GM18498 (cell line): ENCODE measurements at regions not wholly inside any gene's neighbourhood (a gene's known extent, or its start where the extent isn't known, plus 50 kb on each side); places are given as distances from the start of the nearest gene placed in this dataset.
"Not testable (repeated sequence)": the region's sequence is repeated elsewhere in the genome, so short reads cannot be mapped to it uniquely, and the experiment has no call there.

ENCODE experiments used
- ATAC-seq: cut with Tn5 transposase; IDR thresholded peaks from one replicate; pipeline ENCODE4 v1.9.1; 2021; ENCODE audit warnings: mild to moderate bottlenecking, moderate library complexity; ENCODE audit not compliant: unreplicated experiment

DNA sequence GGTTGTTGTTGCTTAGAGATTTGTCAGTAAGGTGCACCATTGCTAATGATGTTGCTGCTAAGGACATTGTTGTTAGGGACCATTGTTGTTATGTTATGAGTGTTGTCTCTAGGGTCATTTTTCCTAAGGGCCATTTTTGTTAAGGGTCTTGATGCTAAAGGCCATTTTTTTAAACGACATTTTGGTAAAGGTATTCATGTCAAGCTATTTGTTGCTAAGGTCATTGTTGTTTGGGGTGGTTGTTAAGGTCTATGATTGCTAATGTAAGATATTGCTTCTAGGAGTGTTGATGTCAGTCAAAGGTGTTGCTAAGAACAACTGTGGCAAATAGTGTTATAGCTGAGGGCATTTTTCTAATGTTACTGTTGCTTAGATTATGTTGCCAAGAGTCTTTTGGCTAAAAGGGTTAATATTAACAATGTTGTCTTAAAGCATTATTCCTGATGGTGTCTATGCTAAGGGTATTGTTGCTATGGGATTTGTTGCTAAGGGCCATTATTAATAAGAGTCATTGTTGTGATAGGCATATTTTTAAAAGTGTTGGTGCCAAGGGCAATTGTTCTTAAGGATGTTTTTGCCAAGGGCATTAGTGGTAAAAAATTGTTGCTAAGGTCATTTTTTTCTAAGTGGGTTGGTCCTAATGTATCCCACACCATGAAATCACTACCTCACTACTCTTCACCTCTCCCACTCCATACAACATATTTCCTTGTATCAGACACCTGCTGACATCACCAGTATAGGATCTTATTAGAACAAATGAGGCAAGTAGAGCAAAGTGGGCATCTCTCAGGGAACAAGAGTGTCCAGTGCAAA, 56.2 kb downstream of the SPATA31A6 start:
- ATAC-seq = not testable (repeated sequence)

DNA sequence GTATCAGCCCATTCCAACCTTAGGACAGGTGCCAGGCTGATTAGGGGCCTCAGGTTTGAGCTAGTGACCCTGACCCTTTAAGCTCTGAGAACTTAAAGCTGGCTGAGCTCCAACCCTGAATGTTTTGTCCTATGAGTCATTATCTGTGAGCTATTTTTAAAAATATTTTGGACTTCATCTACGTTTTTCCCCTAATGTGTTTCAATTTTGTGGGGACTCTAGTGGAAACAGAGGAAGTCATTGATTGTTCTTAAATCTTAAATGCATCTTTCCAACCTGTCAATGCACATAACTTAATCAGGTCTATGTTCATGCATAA, 56.8 kb downstream of the SPATA31A6 start:
- ATAC-seq = not testable (repeated sequence)

DNA sequence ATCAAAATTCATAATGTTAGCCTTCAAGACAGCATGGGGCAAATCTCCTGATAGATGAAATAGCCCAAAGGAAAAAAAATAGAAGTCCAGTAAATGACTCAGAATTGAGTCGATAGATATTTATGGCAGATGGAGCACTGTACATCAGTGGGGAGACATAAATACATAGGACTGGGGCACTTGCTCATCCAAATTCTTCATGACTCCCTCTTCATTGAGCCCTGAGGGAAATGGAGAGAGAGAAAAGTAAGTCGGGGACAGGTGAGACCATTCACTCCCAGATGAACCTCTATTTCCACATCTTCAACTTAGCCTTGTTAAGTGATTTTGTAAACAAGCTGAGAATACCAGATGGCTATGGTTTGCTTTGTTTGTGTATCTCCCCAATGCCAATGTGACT, 59.8 kb downstream of the SPATA31A6 start:
- ATAC-seq = not testable (repeated sequence)

DNA sequence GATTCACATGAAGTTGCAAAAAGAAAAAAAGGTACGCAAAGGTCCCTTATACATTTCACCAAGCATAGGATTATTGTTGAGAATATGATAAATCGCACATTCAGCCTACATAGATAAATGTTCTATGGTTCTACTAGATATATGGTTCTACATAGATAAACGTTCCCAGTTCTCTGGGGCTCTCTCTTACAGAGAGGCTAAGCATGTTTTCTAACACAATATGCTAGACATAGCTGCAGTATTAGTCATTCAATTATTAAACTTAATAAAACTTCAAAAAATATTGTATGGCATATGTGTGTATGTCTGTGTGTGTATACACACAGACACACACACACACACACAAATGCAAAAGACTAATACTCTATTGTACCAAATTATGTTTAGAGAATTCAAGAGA, 60.4 kb downstream of the SPATA31A6 start:
- ATAC-seq = not testable (repeated sequence)

DNA sequence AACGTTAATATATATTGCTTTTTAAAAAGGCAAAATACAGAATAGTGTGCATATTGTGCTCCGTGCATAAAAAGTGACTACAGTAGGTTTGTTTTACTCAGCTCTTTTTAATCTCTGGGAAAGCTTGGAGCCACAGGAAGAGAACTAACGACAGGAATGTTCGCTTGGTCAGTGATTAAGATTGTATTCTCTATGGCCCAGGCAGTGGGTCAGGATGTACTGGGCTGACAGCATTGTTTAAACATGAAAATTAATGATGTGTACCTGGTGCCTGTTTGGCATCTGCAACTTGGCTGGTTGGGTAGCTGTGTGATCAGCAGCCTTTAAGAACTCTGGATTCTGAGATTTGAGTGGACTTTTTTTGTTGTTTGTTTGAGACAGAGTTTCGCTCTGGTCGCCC, 85.3 kb downstream of the SPATA31A6 start:
- not testable (repeated sequence) for ATAC-seq

DNA sequence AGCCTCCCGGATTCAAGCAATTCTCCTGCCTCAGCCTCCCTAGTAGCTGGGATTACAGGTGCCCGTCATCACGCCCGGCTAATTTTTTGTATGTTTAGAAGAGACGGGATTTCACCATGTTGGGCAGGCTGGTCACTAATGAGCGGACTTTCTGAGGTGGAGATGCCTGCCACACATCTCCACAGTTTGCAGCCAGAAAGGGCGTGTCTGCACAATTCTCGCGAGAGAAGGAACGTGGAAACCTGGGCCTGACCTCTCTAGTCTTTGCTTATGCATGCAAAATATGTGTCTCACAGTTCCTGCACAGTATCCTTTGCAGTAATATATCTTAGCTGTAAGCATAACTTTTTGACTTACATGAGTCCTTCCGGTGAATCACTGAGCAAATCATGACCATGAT, 85.7 kb downstream of the SPATA31A6 start:
- ATAC-seq = not testable (repeated sequence)

GRCh38 chr9:42273191-42273590, 89.7 kb downstream of the SPATA31A6 start:
- ATAC-seq = not testable (repeated sequence)

DNA sequence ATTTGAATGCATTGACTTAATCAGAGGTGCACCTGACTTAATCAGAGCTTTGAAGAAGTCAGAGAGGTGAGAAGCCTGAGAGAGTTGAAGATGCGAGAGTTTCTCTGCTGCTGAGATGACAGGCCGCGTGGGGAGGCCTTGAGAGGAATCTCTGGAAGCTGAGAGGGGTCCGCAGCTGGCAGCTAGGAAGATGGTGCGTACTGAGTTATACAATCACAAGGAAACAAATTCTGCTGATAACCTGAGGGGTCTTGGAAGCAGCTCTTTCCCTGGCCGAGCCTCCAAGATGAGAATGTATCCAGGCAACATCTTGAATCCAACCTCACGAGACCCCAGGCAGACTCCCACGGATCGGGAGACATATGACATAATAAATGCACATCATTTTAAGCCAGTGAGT, 91.7 kb downstream of the SPATA31A6 start:
- ATAC-seq = no peak

- ATAC-seq = not testable (repeated sequence)
Measured at GRCh38 chr9:42282531-42283178, 99.2 kb downstream of the SPATA31A6 start.

DNA sequence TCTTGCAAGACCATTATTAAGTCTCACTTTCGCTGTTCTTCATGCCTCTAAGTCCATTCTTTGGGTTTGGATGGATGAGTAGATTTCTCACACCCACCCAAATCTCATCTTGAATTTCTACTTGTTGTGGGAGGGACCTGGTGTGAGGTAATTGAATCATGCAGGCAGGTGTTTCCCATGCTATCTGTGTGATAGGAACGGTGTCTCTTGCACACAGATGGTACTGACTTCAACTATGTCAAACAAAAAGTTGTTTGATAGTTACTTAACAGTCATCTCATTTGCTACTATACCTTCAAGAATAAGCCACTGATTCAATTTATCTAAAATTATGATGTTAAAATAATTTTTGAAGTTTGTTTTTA, 99.7 kb downstream of the SPATA31A6 start:
- ATAC-seq = not testable (repeated sequence)

GRCh38 chr9:42286145-42286845, 102.8 kb downstream of the SPATA31A6 start:
- not testable (repeated sequence) for ATAC-seq

DNA sequence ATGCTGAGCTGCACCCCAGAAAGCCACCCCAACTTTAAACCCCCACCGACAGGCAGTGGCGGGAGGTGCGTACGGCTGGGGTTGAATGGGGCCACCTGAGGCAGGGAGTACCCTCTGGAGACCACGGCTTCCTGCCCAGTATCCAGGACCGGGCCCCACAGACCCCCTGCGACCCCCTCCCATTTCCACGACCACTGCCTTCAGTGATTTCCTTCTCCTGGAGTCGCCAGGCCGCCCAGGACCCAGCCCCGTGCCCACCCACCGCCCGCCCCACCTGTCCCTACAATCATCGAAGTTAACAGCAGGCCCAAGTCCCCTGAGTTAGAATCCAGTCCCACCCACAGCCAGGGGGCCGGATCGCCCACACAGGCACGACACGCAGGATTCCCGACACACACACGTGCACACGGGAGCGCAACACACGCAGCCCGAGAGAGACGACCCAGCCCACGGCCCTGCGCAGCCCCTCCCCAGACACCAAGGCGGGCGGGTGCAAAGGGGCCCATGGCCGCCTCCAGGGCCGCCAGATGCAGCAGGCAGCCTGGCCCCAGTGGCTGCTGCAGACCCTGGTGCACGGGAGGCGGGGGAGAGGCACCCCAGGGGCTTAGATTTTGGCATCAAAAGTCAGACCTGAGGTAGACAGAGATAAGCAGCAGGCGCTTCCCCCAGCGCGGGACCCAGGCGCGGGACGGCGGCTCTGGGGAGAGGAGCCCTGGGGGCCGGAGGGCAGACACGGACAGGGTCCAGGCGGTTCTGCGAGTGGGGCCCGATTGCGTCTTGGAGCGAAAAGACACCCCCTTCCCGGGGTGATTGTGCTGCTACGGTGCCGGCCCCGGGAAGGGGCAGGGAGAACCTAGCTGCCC, 104.8 kb downstream of the SPATA31A6 start:
- not testable (repeated sequence) for ATAC-seq

- ATAC-seq = not testable (repeated sequence)
Measured at GRCh38 chr9:42288865-42289229, 105.4 kb downstream of the SPATA31A6 start.

DNA sequence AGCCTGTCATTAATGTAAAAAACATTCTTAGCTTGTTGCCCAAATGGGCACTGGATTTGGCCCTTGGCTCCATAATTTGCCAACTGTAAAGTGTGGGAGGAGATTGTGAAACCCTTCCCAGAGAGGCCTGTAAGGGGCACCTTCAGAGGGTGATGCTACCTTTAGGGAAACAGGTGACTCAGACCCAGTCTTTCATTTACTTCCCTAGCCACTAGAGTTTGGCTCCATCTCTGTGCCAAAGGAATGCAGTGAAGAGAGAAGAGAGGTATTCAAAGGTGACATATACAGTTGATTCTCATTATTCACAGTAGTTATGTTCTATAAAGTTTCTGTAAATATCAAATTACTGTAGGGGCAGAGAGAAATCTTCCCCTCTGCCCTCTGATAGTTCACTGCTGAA, 116.7 kb downstream of the SPATA31A6 start:
- not testable (repeated sequence) for ATAC-seq

- not testable (repeated sequence) for ATAC-seq
Measured at GRCh38 chr9:42306625-42307024, 123.2 kb downstream of the SPATA31A6 start.

GRCh38 chr9:42307449-42307848, 124.0 kb downstream of the SPATA31A6 start:
- ATAC-seq = not testable (repeated sequence)

GRCh38 chr9:42310972-42311371, 127.5 kb downstream of the SPATA31A6 start:
- not testable (repeated sequence) for ATAC-seq

DNA sequence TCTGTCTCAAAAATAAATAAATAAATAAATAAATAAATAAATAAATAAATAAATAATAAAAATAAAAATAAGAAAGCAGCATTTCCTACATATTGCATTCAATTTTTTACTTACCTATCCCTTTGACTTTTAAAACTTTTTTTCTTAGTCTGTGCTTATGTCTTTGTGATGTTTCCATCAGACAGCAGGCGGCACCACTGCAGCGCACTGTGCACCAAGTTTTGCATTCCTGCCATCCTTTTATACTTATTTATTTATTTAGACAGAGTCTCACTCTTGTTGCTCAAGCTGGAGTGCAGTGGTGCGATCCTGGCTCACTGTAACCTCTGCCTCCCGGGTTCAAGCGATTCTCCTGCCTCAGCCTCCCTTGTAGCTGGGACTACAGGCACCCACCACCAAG, 132.6 kb downstream of the SPATA31A6 start:
- ATAC-seq = not testable (repeated sequence)

- not testable (repeated sequence) for ATAC-seq
Measured at GRCh38 chr9:42317677-42318076, 134.2 kb downstream of the SPATA31A6 start.

DNA sequence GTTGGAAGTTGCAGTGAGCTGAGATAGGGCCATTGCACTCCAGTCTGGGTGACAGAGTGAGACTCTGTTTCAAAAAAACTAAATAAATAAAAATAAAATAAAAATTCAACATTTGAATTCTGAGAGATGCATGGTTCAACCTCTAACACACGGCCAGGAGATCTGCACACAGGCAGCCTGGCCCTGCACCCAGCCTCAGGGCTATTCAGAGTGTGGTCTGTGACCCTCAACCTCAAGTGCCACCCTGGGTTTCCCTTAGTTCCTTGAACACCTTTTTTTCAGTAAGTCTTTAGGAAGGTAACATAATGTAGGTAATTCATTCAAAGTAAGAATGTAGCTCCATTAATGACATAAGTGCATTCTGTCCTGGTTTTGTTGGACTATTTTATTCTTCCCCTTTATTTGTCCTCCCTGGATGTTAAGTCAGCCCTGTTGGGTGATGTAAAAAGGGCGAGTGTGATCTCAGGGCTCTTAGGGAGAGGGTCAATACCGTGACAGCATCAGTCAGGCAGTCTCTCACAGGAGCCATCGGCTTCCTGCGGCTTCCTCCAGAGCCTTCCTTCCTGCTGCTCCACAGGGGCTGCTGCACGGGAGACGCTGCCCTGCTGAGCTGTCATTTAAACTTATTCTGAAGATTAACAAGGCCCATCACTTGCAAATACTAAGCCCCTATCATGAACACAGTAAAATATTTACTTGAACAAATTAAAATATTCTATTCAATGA, 139.8 kb downstream of the SPATA31A6 start:
- ATAC-seq = not testable (repeated sequence)
